GM21737 (cell line): ENCODE measurements at regions not wholly inside any gene's neighbourhood (a gene's known extent, or its start where the extent isn't known, plus 50 kb on each side); places are given as distances from the start of the nearest gene placed in this dataset.
"Not testable (repeated sequence)": the region's sequence is repeated elsewhere in the genome, so short reads cannot be mapped to it uniquely, and the experiment has no call there.

Experiments
- ATAC-seq: cut with Tn5 transposase; IDR thresholded peaks from one replicate; pipeline ENCODE4 v1.9.1; 2021; ENCODE audit warnings: mild to moderate bottlenecking, moderate library complexity; ENCODE audit not compliant: unreplicated experiment

DNA sequence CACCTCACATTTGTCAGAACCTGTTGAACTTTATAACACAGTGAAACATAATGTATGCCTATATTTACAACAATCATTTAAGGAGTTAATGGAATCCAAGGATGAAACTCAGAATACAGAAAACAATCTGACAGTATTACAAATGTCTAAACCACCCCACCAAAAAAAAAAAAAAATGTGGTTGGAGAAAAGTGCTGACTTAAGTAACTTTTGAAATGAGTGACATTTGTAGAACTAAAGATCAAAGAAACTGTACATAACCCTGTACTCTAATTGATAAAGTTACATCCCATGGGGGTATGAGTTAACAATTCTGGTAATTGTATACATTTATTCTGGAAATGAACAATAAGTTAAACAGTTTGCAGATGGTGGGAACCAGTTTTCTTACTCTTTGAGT is 372.1 kb upstream of the TMEFF2 start:
- no peak for ATAC-seq

DNA sequence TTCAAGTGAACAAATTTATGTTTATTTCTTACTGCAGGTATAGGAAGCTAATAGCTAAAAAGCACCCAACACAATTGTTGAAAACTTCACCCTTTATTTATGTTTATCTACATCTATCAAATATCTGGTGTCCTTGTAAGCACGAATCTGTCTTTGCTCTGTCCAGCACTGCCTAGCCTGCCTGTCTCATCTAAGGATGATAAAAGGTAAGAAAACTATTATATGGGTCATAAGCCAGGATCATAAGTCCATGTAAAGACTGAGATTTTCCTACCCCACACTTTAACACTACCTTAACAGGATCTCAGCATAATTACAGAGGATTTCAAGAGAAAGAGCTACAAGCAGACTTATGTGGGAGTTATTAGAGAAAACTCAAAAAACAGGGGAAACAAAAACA is 365.6 kb upstream of the TMEFF2 start:
- ATAC-seq: no peak

DNA sequence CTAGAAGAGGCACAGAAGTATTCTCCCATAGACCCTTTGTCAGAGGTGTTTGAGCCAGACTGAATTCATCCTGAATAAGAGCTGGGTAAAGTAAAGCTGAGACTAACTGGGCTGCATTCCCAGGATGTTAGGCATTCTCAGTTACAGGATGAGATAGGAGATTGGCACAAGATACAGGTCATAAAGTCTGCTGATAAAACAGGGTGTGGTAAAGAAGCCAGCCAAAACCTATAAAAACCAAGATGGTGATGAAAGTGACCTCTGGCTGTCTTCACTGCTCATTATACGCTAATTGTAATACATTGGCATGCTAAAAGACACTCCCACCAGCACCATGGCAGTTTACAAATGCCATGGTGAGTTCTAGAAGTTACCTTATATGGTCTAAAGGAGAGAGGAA is 364.9 kb upstream of the TMEFF2 start:
- ATAC-seq: no peak

DNA sequence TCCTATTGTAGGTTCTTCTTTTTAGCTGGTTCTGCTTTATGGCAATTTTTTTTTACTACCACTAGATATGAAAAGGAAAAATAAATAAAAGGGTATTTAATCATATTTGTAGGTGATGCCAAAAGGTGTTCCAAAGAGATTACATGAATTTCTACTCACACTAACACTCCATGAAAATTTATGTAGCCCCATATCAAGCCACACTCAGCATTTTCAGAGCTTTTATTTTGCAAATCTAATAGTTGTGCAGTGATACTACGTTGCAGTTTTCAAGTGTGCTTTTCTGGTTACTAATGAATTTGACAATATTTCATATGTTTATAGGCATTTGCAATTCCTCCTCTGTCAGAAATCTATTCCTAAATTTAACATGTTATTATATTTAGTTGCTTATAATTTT is 363.9 kb upstream of the TMEFF2 start:
- no peak for ATAC-seq

DNA sequence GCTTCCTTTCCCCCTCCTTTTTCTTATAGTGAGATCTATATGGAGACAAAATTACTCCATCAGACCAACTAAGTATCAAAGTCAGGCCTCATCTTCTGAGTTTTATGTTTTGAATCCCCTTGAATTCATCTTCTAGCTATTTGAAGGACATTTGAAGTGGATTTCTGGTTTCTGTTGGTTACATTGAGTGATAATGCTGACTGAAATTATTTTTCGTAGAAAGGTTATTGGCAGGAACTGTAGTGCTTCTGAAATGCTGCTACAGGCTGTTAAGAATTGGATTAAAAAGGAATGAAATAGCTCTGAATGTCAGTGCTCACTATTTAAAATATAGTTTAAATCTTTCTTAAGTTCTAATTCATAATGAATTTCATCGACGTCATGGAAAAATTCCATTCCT is 361.0 kb upstream of the TMEFF2 start:
- ATAC-seq: no peak

DNA sequence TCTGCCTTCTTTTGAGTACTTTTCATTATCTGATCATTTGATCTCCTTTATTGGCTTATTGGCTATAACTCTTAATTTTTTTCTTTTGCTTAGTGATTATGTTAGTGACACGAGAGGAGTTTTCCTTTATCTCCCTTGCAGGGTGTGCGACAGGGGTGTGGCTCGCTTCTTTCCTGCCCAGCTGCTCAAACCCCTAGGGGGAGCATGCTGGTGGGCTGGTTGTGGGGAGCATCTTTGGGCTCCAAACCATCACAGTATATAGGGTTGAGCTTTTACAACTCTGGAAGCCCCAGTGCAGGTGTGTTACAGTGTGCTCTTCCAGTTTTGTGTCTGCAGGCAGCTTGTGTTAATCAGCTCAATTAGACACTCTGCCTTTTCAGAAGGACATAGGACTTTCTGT is 357.0 kb upstream of the TMEFF2 start:
- ATAC-seq: no peak

DNA sequence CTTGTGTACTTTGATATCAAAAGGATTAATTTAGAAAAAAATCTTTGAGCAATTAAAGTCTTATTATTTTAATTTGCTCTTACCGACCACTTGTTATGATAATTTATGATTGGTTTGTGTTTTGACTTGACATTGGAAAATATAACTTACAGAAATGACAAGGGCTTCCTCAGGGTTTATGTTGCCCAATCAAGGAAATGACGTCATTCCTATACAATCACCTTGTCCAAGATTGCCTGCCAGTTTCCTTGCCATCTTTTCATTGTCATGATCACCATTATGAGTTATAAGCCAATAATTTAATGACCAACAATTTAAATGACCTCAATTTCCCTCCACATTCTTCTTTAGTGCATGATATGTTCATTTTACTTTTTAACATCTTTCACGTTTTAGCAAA is 351.8 kb upstream of the TMEFF2 start:
- no peak for ATAC-seq

DNA sequence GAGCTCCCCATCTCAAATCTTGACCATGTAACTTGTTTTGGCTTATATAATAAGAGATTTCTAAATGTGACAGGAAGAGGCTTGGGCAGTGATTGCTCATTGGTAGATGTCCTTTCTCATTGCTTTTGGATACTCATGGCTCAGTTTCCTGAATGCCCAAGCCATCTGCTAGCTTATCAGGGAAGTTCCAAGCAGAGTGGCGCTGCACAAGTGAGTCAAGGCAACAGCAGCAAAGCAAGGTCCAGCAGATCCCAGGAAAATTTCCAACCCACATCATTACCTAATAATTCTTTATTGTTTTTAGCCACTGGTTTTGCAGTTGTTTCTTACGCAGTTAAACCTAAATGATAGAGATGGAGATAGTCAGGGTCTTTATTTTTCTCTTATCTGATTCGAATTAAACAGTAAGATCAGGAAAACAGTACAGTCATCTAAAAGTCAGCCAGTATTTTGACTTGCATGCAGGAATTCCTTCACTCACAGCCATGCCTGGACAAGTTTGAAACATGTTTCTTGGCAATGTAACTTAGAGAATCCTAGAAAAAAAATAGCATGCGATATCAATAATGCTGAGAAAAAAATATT is 349.7 kb upstream of the TMEFF2 start:
- ATAC-seq: no peak

DNA sequence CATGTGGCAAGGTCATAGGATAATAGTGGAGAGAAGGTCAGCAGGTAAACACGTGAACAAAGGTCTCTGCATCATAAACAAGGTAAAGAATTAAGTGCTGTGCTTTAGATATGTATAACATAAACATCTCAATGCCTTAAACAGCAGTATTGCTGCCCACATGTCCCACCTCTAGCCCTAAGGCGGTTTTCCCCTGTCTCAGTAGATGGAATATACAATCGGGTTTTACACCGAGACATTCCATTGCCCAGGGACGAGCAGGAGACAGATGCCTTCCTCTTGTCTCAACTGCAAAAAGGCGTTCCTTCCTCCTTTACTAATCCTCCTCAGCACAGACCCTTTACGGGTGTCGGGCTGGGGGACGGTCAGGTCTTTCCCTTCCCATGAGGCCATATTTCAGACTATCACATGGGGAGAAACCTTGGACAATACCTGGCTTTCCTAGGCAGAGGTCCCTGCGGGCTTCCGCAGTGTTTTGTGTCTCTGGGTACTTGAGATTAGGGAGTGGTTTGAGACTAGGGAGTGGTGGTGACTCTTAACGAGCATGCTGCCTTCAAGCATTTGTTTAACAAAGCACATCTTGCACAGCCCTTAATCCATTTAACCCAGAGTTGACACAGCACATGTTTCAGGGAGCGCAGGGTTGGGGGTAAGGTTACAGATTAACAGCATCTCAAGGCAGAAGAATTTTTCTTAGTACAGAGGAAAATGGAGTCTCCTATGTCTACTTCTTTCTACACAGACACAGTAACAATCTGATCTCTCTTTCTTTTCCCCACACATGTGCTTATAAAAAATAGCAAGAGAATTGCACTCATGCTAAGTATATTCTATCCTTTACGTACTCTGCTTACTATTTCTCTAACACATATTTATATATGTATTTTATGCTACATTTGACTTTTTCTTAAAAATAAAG is 347.7 kb upstream of the TMEFF2 start:
- not testable (repeated sequence) for ATAC-seq

DNA sequence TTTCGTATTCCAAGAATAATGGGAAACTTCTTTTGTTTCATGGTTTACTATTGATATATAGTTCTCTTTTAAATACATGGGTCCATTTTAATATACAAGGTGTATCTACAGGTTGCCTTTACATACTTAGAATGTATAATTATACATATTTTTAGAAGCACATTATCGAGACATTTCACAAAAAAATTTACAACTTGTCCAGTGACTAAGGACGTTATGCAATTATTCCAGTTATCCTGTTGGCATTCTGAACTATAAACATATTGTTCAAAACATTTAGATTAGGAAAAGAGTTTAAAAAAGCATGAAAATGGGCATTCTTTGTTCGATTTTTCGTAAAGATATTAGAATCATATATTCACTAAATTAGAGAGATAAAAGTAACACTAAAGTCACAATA is 344.6 kb upstream of the TMEFF2 start:
- no peak for ATAC-seq

DNA sequence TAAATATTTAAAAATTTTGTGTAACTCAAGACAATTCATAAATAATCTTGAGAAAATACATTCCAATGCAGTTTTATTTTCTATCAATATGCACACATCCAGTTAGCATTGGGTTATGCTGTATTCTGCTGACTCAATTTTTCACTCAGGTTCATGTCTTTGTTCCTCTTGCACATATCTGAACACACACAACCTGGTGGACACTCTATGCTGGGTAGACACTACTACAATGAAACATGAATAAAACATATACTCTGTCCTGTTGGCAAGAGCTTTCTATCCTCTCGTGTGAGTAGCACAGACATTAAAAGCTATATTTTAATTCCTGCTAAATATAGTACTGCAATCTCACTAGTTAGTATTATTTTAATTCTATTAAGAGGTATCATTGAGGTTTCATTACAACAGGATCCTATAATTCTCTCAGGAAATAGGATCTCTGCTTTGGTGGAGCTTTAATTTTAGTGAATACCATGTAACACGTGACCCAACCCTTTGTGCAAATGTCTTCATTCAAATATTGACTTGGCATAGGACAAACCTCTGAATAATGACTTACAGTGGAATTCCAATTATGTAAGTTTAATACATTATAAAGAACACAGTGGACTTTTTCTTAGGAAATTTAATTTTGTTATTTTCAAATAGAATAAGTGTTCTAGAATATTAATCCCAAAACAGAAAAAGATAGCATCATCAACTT is 342.3 kb upstream of the TMEFF2 start:
- no peak for ATAC-seq

DNA sequence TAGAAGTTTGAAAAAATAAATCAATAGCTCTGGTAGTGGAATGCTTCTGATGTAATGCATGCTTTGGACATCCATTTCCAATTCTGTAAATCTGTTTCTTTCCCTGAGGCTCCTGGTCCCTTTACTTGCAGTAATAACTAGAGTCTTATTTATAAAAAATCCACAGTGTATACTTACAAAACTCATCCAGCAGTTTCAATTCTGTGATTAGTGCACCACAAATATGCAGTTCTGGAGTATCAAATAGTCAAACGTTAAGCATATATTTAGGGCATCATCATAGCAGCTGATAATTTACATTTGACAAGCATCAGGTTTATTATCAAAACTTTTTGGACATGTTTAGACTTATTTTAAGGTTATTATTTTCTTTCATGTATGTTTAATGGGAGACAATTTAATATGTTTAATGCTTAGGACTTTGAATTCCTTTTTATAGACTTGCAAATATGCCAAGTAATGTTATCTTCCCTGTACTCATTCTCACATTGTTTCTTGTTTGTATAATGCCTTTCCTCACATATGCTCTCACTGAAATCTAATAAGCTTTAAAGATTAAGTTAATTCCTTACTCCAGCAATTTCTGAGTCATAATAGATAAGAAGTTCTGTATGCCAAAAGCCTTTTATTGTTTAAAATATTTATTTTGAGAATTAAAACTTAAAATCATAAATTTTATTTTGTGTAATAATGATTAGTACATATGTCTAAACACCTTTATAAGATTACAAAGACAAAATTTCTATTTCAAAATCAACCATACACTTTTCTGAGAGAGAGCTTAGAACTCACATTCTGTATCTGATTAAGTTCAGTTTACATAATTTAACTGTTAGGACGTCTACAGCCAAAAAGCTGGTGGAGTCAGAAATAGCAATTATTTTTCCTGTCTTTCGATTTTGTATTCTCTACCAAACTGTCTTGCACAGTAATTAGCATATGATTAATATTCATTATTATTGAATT is 341.5 kb upstream of the TMEFF2 start:
- ATAC-seq: no peak

DNA sequence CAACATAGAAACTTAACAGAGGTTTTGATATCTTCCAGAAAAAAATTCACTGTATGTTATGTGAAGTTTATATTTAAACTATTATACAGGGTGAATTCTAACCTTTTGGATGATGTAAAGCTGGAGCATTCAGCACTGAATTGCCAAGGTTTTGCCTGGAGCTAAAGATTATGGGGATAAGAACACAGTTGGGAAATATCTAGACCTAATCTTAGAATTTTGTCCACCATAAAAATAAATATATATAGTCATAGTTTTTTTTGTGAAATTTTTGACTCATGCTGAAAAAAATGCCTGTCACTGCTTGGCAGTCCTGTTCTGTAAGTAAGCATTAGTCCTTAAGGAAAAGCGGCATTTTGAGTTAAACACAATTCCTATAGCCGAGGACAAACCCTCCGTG is 339.3 kb upstream of the TMEFF2 start:
- ATAC-seq: no peak

DNA sequence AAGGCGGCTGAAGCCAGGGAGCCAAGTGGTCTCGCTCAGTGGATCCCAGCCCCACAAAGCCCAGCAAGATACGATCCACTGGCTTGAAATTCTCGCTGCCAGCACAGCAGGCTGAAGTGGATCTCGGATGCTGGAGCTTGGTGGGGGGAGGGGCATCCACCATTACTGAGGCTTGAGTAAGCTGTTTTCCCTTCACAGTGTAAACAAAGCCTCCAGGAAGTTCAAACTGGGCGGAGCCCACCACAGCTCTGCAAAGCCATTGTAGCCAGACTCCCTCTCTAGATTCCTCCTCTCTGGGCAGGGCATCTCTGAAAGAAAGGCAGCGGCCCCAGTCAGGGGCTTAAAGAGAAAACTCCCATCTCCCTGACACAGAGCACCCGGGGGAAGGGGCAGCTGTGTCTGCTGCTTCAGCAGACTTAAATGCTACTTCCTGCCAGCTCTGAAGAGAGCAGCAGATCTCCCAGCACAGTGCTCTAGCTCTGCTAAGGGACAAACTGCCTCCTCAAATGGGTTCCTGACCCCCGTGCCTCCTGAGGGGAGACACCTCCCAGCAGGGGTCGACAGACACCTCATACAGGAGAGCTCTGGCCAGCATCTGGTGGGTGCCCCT is 330.0 kb upstream of the TMEFF2 start:
- ATAC-seq: not testable (repeated sequence)

DNA sequence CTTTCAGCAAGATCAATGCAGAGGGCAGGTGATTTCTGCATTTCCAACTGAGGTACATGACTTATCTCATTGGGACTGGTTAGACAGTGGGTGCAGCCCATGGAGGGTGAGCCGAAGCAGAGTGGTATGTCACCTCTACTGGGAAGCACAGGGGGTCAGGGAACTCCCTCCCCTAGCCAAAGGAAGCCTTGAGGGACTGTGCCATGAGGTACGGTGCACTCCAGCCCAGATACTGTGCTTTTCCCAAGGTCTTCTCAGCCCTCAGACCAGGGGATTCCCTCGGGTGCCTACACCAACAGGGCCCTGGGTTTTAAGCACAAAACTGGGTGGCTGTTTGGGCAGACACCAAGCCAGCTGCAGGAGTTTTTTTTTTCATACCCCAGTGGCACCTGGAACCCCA is 329.5 kb upstream of the TMEFF2 start:
- ATAC-seq: not testable (repeated sequence)

DNA sequence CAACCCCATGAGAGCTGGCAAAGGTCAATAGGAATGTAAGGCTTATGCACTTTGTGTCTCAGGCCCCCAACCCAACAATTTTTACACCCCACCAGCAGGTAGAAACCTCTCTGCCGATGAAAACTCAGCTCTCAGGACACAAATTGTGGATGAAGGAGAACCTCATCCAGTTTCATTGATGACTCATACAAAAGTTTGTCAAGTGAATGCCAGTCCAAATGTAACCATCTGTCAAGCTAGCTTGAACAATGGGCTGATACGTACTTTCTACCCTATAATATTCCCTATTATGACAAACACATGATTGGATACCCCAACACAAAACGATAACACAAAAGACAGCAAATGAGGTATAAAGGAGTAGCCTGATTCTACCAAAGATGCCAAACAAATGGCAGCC is 321.2 kb upstream of the TMEFF2 start:
- ATAC-seq: no peak

DNA sequence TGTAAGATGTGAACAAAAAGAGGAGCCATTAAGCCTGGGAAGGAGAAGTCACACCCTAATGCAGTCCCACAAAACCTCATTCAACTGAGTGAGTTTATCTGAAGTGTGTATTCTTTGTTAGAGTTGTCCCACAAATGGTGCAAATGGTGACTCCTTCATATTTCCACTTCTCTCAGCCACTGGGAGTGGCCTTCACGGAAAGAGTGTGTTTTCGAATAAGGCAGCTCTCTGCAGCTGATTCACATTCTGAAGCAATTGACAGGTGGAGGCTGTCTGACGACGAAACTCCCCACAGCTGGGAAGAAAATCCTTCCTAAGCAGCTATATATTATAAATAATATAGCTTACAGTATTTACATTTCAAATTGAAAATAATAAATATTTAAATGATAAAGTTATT is 318.8 kb upstream of the TMEFF2 start:
- ATAC-seq: no peak

DNA sequence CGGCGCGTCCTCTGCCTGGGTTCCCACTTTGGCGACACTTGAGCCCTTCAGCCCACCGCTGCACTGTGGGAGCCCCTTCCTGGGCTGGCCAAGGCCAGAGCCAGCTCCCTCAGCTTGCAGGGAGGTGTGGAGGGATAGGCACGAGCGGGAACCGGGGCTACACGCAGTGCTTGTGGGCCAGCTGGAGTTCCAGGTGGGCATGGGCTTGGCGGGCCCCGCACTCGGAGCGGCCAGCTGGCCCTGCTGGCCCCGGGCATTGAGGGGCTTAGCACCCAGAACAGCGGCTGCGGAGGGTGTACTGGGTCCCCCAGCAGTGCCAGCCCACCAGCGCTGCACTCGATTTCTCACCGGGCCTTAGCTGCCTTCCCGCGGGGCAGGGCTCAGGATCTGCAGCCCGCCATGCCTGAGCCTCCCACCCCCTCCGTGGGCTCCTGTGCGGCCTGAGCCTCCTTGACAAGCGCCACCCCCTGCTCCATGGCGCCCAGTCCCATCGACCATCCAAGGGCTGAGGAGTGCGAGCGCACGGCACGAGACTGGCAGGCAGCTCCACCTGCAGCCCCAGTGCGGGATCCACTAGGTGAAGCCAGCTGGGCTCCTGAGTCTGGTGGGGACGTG is 313.2 kb upstream of the TMEFF2 start:
- ATAC-seq: not testable (repeated sequence)

DNA sequence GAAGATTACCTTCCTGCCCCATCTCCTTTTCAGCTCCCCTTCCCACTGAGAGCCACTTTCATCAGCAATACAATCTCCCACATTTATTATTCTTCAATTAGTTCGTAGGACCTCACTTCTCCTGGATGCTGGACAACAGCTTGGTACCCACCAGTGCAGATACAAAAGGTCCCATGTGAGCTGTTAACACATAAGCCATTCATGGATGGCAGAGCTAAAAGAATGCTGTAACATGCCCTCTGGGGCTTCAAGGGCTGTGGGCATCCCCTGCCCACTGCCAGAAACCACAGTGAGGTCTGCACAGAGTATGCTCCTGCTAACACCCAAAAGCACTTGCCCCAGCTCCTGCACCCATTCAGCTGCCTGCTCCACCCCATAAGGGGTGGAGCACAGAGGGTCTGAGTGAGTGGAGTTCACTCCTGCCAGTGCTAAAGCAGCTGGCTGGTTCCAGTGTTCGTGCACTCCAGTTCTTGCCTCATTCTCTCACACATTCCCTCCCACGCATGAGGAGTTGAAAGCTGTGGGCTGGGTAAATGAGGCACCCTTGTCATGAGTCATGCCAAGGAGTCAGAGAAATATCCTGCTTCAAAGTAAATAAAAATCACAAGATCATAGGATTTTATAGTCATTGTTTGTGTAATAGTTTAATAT is 305.9 kb upstream of the TMEFF2 start:
- no peak for ATAC-seq
